GM21529 (cell line): ENCODE measurements at regions not wholly inside any gene's neighbourhood (a gene's known extent, or its start where the extent isn't known, plus 50 kb on each side); places are given as distances from the start of the nearest gene placed in this dataset.
"Not testable (repeated sequence)": the region's sequence is repeated elsewhere in the genome, so short reads cannot be mapped to it uniquely, and the experiment has no call there.

Experiments used
- ATAC-seq: cut with Tn5 transposase; IDR thresholded peaks from one replicate; pipeline ENCODE4 v1.9.1; 2021; ENCODE audit not compliant: unreplicated experiment

GRCh38 chr7:25436413-25436812 is 208.1 kb upstream of the NPVF start:
- no peak for ATAC-seq

DNA sequence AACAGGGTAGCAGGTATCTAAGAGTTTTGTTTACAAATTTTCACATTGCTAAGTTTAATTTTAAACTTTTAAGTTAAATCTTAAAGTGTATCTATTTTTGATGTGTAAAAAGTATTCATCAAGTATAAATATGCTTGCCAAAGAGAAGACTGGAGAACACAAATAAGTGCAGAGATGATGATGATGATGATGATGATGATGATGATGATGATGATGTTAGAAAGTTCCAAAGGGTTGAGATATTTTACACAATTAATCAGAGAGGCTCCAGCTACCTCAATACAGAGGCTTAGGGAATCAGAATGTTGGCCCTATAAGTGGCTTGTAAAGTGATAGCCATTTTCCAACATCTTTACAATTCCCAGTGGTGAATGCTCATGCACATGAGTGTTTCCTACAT is 209.0 kb upstream of the NPVF start:
- no peak for ATAC-seq

GRCh38 chr7:25444991-25445390 is 216.7 kb upstream of the NPVF start:
- ATAC-seq = no peak

DNA sequence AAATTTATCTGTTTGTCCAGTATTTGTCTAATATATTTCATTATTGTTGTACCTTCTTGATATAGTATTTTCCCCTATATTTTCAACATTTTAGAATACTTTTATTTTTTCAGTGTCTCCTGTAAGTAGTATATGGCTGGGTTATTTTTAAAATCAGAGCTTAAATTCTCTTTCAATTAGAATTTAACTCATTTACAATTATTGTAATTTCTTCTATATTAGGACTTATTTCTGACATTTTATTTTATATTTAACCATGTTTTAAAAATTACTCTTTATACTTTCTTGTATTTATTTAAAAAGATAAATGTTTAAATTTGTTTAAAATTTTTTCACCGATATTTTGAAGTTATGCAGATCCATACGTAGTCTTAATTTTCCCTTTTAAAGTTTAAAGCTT is 220.0 kb upstream of the NPVF start:
- no peak for ATAC-seq

- no peak for ATAC-seq
Observed at GRCh38 chr7:25454020-25454419, 225.7 kb upstream of the NPVF start.

GRCh38 chr7:25454562-25455041 is 226.3 kb upstream of the NPVF start:
- no peak for ATAC-seq

DNA sequence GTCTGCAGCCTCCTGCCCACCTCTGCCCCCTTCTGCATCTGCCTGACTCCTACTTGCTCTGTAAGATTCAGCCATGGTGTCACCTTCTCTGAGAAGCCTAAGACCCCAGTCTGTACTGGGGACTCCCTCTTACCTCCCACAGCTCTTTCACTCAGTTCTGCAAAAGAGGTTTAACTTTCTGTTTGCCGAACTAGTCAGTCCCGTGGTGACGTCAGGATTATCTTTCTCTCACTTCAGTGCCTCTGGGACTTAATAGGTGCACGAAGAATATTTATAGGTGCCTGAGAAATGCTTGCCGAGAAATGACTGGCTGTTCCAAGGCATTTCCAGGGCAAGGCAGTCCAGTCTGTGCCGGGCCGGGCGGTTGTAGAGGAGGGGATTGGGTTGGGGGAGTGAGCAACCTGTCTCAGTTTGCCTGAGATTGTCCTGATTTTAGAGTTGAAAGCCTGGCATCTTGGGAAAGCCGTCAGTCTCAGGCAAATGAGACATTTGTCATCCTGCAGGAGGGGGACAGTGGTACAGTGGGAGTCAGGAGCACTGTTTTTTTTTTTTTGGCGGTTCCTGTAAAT is 227.5 kb upstream of the NPVF start:
- ATAC-seq = no peak

DNA sequence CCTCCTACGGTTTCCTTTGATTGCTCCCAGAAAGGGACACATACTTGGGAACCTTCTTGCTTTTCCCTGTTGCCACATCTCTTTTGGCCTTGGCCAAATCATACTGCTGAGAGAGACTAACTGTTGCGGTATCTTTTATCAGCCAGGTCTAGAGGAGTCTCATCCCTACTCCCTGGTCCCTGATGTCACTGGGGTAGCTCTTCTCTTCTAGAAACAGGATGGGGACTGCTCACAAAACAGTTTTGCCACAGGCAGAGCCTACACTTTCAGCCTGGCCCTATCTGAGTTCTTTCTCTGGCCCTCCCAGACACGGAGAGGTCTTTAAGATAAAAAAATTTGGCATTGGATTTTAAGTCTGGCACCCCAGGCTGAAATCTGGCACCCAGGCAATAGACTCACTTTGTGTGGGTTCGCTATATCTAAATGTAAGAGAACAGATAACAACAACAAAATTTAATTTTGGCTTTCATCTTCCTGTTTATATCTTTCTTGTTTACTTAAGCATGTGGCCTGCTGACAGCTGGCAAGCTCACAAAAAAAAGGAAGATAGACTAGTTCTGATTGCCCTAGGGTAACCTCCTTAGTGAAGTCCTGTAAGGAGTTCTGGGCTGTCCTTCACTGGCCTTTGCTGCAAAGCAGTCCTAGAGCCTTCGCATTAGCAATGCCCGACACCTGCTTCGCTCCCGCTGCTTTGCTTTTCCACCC is 228.3 kb upstream of the NPVF start:
- no peak for ATAC-seq

DNA sequence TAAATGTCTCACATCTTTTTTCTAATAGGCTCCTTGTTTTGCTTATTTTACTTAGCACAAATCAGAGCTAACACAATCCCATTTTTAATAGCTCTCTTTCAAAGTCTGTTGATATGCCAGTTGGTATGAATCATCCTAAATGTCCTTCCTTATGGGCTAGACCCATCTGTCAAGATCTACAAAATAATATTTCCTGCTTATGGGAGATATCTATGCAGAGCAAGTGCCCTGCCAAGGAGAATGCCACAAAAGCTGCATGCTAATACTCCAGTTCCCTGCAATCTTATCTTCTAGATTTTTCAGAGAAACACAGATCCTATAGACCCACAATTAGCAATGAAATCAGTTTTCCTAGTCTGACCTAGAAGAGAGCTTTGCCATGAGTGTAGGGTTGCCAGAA is 230.8 kb upstream of the NPVF start:
- no peak for ATAC-seq

DNA sequence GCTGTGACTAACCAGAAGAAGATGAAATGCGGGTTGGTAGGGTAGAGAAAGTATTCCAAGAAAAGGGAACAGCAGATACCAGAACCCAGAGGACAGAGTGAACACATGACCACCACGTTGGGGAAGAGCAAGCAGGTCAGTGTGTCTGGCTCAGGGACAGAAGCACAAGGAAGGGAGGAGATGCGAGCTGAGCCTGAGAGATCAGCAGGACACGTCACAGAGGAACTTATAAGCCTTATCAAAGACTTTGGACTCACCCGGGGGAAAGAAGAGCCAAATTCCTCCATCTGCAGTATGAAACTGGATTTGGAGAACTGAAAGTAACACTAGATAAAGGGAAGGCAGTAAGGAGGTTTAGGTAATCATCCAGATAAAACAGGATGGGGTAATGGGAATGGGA is 232.1 kb upstream of the NPVF start:
- no peak for ATAC-seq

DNA sequence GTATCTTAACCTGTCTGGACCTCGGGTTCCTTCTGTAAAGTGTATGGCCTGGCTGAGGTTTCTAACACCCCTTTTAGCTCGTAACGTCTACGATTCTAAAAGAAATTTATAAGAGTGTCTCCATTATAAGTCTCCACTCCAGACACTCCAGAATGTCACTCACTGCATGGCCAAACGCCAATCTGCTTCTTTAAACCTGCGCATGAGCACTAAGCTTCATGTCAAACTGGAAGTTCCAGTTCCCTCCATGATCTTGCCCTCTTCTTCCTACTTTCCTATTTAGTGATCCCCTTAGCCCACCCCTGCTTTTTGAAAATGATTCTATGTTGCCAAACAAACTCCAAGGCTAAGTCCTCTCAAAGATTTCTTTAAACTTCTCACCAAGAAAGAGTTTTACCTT is 241.4 kb upstream of the NPVF start:
- ATAC-seq = no peak

GRCh38 chr7:25476863-25477499 is 248.7 kb upstream of the NPVF start:
- no peak for ATAC-seq

GRCh38 chr7:25478221-25478620 is 249.9 kb upstream of the NPVF start:
- not testable (repeated sequence) for ATAC-seq

DNA sequence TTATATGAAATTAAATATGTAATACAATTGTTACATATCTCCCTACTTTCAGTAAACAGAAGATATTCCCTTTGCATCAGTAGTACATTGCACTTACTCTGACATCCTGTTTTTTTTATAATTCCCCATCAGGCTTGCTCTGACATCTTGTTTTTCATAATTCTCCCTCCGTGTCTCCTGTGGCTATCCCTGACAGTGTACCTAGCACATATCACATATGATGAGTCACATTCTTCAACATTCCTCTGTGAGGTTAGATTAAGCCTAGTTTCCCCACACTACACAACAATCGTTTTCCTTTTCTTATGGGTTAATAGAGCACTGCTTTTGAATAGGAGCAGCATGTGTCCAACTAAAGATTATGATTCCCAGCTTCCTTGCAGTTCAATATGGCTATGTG is 250.6 kb upstream of the NPVF start:
- no peak for ATAC-seq

- ATAC-seq = no peak
Observed at GRCh38 chr7:25481891-25482290, 253.6 kb upstream of the NPVF start.

GRCh38 chr7:25482631-25483030 is 254.3 kb upstream of the NPVF start:
- ATAC-seq = no peak

DNA sequence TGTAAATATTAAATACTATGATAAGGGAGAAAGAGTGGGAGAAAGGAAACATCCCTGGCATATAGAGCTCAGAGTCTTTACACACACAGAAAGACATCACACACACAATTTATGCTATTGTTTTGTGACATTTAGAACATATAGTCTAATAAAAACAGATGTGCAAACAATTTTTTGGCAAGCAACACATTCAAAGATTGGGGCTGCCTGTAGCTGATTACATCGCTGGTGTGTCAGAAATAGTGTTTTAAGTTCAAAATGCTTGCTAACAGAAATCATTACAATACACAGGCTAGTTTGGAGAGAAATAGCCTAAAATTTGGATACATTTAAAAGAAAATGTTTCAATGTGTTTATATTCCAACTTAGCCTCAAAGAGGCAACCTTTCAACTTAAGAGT is 256.7 kb upstream of the NPVF start:
- ATAC-seq = no peak

DNA sequence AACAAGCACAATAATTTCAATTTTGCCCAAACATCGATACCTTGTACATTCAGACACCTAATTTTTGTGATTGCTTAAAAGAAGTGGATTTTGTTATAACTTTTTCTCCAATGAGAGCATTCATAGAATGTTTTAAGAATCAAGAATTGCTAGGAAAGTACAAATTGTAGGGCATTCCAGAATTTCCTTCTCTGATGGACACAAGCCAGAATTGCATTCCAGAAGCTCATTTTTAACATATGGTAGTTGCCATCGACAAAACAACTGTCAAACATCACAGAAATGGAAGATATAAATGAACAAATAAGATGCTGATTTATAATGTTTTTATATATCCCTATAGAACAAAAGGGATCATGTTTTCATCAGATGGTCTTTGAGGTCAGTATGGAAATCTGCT is 258.4 kb upstream of the NPVF start:
- ATAC-seq = no peak

DNA sequence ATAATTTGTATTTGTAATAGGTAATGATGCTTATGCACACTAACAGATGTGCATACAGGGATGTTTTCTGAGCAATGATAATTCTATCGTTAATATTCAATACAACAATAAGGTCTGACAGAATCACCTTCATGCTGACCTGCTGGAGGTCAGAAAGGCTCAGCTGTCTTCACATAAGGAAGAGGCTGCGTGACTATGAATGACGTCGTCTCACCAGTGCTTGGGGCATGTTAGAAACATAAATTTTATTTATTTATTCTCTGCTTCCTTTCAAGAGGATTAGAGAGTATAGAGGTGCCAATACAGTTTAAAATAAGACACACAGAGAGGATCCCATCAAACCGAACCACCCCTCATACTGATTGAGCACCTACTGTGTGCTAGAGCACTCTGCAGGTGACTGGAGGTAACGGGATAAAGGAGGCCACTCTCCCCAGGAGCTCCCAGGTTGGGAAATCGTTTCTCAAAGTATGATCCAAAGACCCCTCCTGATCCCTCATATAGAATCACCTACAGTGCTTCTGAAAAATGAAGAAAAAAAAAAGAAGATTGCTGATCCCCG is 265.6 kb upstream of the NPVF start:
- no peak for ATAC-seq

DNA sequence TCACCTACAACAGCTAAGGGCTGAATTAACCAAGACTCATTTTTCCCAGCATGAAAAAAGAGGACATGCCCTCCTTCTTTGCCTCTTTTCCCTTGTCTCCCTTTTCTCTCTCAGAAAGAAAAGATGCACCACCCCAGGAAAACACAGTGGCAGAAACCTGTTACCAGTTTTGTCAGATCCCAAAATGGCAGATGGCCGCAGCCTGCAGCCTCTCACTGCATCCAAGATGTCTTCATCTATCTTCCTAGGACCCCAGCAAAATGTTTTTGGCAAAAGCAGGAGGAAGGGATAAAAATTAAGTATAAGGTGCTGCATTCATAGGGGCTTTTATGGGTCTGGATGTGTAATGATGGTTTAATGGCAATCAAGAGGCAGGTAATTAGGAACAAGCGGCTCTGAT is 266.6 kb upstream of the NPVF start:
- no peak for ATAC-seq

DNA sequence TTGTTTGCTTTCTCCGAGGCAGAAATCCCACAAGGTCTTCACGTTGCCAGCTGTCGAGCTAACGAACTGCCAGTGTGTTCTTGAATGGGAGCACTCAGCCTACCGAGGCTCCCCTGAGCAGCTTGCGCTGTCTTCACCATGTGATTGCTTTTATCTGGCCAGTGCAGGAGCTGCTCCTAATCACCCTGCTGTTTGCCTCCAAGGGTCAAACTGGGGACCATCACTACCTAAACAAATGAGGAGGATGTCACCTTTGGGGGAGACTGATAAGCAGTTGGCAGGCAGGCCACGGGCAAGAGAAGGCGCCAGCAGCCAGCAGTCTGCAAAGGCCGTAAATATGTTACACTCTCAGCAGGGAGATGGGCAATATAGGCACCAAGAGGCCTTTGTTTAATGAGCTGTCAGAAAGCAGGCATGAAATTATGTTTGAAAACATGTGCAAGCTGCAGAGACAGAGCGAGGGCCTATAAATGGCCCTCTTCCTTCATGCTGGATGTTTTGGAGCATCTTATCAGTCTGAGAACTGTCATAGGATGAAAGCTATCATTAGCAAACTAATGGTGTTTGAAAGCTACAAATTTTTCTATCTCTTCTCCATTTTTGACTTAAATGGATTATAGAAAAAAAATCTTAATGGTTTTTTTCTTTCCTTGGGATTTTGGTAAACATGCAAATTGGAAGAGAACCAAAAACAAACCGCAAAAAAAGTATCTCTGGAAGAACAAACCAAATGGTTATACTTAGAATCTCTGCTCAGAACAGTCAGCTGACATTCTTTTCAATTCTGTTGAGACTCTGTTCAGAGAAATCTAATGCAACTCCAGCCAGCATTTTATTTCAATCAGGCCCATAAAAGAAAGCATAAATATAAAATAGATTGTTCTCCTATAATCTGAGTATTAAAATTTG is 267.3 kb upstream of the NPVF start:
- ATAC-seq = no peak
